ENCODE measurements at regions not wholly inside any gene's neighbourhood (a gene's known extent, or its start where the extent isn't known, plus 50 kb on each side); places are given as distances from the start of the nearest gene placed in this dataset.

DNA sequence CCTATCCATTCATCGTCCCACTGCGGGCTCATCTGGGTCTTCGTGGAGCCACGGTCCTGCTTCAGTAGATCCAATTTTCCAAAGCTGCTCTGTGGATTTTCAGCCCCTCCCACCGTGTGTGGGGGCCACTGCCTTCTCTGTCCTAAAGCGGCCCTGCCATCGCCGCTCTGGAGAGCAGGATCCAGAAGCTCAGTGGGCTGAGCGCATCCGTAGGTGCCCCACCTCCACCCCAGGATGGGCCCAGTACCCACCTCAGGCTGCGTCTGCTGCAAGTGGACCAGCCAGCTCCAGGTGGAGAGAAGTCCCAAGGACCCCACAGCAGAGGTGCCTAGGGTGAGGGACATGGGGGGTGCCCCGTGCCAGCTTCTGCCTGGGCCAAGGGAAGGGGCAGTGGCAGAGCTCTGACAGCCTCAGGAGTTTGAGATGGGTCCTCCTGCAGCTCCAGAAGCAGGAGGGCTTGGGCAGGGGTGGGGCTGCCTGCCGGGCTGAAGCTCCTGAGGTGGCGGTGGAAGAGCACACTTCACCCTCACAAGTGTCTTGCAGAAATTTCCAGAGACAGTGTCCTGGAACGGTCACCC, 148.1 kb upstream of the C14orf180 start:
- no peak for DNase-seq

- DNase-seq = no peak
Observed at GRCh38 chr14:104431929-104432541, 147.5 kb upstream of the C14orf180 start.

DNA sequence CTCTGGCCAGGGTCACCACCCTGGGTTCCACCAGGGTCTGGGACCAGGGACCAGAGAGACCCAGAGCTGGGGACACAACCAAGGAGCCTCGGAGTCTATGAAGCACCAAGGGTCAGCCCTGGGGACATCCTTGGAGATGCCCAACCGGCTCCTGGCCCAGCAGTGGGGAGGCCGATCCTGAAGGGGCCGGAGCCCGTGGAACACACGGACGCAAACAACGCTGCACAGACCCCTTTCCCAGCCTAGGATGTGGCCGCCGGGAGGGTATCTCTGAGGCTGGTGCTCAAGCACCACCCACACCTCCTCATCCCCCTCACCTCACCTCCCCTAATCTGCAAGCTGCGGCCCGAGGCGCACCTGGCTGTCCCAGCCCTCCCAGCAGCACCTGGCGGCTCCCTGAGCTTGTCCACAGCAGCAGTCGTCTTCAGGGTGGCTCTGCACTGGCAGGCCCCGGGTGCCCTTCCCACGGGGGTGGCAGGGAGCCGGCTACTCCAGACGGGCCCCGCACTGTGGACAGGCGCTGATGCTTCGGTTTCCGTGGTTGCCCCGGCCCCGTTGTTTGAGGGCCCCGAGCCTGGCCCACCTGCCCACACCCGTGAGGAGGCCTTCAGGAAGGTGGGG, 146.8 kb upstream of the C14orf180 start:
- DNase-seq = no peak

- DNase-seq = no peak
Observed at GRCh38 chr14:104433401-104434213, 146.0 kb upstream of the C14orf180 start.

DNA sequence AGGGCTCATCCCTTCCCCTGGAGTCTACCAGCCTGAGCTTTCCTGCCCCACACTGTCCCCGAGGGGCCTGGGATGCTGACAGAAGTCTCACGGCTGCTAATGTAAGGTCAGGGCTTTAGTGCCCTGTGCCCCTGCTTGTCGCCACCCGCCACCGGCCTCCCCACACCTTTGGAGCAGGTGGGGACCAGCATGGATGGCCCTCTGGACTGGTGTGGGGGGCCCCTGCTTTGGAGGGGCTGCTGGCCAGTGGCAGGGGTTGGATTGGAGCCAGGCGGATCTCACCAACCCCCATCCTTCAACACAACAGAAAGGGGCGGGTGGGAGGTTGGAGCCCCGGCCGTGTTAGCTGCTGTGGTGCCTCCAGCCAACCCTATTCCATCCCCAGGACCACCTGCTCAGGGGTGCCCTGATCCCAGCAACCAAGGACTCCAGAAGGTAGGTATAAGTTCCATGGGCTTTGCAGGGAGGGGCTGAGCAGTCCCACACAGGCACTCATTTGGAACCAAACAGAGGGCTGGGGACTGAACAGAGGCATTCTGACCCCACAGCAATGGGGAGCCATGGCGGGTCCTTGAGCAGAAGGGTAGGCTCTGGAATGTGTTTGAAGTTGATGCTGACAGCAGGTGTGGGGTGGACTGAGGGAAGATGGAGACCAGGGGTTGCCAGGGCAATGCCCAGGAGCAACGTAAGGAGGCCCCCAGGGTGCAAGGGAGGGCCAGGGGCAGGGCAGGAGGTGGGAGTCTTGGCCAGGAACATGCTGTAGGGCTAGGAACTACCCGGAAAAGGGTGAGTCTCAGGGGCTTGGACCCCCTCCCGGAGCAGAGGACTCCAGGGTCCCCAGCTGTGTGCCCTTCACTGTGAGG, 145.1 kb upstream of the C14orf180 start:
- DNase-seq = no peak

GRCh38 chr14:104435147-104436046, 144.2 kb upstream of the C14orf180 start:
- DNase-seq = no peak

DNA sequence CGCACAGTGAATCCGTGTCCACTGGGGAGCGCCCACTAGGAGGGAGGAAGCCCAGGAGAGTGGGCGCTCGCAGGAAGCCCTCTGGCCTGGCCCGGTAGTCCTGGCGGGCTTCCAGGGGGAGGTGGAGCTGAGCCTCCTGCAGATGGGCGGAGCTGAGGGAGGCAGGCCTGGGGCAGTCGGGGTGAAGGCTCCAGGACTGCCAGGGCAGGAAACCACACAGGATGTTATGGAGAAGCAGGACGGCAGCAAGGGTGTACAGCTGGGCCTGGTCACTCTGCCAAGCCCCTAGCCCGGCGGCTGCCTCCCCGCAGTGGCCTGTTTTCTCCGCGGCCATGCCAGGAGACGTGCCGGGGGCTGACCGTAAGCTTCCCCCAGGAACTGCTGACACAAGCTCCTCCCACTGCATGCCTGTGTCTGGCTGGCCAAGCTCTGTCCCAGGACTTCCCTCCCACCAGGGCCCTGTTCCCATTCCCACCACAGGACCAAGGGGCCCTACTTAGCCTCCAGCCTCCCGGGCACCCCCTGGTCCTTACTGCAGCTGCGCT, 143.4 kb upstream of the C14orf180 start:
- no peak for DNase-seq

DNA sequence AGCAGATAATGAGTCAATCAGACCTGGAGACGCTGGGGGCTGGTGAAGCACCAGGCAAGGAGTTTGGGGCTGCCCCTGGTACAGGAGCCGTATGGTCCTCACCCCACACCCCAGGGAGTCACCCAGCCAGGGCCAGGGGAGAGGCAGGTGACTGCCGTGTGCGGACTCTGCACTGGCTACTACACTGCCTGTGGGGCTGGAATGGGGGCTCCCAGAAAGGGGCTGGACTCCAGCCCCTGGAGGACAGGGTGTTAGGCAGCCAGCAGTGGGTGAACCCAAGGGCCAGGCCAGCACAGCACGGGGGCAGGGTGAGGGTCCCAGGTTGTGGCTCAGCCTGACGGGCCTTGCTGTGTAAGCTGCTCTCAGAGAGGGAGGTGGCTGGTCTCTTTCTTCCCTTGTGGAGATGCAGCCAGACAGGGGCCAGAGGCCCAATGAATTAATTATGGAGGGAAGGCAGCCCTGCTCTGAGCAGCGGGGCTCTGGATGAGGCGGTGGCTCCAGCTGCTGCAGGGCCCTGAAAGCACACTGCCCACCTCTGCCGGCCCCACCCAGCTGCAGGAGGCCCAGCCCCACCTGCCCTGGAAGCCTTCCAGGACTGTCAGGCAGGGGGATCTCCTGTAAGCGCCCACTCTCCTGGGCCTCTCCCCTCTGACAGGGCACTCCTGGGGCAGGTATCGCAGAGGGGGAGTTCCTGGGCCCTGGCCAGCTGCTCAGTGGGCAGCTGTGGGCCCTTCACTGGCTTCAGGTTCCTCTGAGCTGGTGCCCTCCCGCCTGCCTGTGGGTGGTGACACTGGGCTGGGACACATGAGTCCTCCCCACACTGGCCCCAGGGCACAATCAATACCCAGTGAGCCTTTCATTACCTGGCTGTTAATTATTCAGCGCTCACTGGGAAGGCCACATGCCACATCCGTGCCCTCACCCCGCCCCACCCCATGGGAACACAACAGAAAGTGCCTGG, 142.5 kb upstream of the C14orf180 start:
- DNase-seq = no peak

DNA sequence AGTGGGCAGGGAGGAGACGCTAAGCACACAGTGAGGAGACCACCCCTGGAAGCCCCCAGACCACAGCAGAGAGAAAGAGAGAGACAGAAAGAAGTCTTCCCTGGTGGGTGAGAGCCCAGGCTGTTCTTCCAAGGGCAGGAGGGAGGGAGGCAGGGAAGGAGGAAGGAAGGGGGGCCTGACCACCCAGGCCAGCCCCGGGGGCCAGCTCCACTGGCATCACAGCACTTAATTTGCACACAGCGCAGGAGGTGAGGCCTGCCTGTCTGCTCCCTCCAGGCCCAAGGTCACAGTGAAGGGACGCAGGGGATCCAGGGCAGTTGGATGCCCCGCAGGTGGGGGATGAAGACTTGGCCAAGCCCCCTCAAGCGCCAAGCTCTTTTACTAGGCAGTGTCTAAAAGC, 141.9 kb upstream of the C14orf180 start:
- no peak for DNase-seq

GRCh38 chr14:104438166-104438887, 141.2 kb upstream of the C14orf180 start:
- DNase-seq = no peak

DNA sequence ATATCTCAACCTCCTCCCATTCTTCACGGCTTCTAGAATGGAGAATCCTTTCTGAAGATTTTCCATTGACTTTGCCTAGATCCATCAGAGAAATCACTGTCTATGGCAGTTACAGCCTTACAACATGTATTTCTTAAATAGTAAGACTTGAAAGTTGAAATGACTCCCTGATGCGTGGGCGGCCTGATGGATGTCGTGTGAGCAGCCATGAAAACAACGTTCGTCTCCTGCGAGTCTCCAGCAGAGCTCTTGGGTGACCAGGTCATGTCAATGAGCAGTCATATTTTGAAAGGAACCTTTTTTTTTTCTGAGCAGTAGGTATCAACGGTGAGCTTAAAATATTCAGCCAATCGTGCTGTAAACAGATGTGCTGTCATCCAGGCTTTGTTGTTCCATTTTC, 139.9 kb upstream of the C14orf180 start:
- no peak for DNase-seq

DNA sequence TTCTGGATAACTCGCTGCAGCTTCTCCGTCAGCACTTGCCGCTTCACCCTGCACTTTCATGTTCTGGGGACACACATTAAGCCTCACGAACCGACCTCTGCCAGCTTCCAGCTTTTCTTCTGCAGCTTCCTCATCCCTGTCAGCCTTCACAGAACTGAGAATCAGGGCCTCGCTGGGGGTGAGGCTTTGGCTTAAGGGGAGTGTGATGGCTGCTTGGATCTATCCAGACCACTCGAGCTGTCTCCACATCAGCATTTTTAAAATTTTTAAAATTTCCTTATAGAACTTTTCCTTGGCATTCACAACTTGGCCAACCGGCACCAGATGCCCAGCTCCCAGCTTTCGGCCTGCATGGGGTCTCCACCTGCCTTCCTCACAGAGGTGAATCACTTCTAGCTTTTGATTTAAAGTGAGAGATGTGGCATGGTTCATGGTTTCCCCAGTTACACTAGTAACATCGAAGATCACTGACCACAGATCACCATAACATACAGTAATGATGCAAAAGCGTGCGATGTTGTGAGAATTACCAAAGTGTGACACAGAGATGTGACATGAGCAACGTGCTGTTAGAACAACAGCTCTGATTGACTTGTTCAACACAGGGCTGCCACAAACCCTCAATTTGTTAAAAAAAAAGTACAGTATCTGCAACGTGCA, 139.1 kb upstream of the C14orf180 start:
- DNase-seq = no peak

DNA sequence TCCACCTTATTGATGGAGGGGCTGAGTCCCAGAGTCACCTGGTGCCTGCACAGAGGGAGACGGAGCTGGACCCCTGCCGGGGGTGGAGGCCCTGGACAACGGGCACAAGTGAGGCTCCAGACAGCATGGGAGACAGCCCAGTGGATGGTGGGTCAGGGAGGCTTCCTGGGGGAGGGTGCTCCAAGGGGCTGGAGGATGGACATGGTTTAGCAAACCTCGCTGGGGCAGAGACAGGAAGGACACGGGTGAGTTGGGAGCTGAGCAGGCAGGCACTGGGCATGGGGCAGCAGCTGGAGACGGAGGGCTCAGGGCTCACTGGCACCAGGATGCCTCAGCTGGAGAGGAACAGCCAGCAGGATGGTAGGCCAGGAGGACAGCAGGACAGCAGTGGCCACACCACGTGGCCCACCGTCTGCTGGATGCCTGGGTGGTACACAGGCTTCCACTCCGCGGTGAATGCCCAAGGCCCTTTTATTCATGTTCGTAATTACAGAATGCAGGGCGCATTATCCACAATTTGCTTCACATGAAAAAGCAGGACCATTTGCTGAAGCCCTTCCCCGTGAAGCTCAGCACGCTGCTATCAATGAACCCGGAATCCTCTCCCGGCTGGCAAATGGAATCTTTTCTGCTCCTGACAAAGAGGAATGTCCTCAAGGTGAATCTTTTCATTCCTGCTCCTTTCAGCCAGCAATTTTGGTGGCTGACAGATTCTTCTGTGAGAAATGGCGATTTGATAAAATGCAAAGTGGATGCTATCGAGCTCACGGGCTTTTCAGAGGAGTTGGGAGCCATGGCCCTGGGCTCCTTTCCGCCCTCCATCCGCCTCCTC, 138.1 kb upstream of the C14orf180 start:
- no peak for DNase-seq

GRCh38 chr14:104442107-104442551, 137.4 kb upstream of the C14orf180 start:
- DNase-seq = no peak

DNA sequence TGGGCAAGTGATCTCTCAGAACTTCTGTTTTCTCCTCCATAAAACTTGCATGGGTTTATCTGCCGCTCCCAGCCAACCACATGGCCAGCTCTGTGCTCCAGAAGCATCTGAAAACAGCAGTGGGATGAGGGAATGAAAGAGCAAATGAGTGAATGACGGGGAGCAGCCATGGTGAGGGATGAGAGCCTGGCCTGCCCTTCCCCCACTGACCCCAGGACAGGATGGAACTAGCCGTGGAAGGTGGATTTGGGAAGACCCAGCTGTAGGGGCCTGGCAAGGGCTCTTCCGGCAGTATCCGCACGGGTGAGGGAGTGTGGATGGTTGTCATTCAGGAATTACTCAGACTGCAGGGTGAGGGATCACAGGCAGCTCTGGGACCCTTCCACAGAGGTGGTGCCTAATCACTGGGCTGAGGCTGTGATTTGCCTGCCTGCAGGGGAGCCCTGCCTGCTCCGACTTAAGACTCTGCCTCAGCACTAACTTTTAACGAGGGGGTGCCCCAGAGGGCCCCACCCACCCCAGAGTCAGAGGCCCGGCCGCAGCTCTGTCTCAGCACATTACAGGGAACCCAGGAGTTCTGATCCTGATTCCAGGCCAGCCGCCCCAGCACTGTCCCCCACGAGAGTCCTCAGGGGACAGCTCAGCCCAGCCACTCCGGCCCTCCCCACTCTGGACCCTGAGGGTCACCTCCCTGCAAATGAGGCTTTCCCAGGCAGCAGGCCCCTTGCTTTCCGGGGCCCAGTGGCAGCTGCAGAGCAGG, 136.8 kb upstream of the C14orf180 start:
- DNase-seq = no peak

- DNase-seq = no peak
Observed at GRCh38 chr14:104443391-104444158, 136.0 kb upstream of the C14orf180 start.

All from activated naive CD4-positive, alpha-beta T cell treated with Interleukin-2 at 50 U/mL for 16 hours (primary cell).